GM23248 (cell line): ENCODE measurements at regions not wholly inside any gene's neighbourhood (a gene's known extent, or its start where the extent isn't known, plus 50 kb on each side); places are given as distances from the start of the nearest gene placed in this dataset.
"Not testable (repeated sequence)": the region's sequence is repeated elsewhere in the genome, so short reads cannot be mapped to it uniquely, and the experiment has no call there.

ENCODE experiments used
- EZH2 ChIP-seq: fragments of 200-600 bp; sonication (generic); IDR thresholded peaks from 2 replicates; pipeline ENCODE4 v1.6.1; 2018; ENCODE audit warnings: antibody characterized with exemption, mild to moderate bottlenecking; ENCODE audit not compliant: insufficient read depth, poor library complexity, severe bottlenecking
- EZH2phosphoT487 ChIP-seq: fragments of 200-600 bp; sonication (generic); IDR thresholded peaks from 2 replicates; pipeline ENCODE4 v1.6.1; 2018; ENCODE audit warnings: antibody characterized with exemption, moderate library complexity, mild to moderate bottlenecking, low read depth; ENCODE audit not compliant: insufficient read depth

- TF ChIP-seq EZH2, EZH2phosphoT487: not testable (repeated sequence)
Measured at GRCh38 chr9:42806674-42807073, 623.2 kb downstream of the SPATA31A6 start.
